ENCODE measurements at regions not wholly inside any gene's neighbourhood (a gene's known extent, or its start where the extent isn't known, plus 50 kb on each side); places are given as distances from the start of the nearest gene placed in this dataset.
"Not testable (repeated sequence)": the region's sequence is repeated elsewhere in the genome, so short reads cannot be mapped to it uniquely, and the experiment has no call there.

- no peak for DNase-seq
Observed at GRCh38 chr4:25981749-25982148, 67.7 kb downstream of the SMIM20 start.

DNA sequence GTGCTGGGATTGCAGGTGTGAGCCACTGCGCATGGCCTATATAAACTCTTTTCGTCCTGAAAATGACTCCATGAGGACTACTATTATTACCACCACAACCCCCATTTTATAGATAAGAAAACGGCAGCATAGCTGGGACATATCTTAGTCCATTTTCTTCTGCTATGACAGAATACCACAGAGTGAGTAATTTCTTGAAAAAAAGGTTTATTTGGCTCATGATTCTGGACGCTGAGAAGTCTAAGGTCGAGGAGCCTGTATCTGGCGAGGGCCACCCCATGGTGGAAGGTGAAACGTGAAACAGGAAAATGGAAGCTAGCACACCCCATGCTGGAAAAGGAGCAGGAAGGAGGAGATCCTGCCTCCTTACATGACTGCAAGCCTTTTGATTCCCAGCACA is 68.9 kb downstream of the SMIM20 start:
- DNase-seq, result no peak

- peak in 1 of 2 donors; percentile 18 for DNase-seq
Observed at GRCh38 chr4:25984266-25984665, 70.2 kb downstream of the SMIM20 start.

- no peak for DNase-seq
Observed at GRCh38 chr4:25984796-25985195, 70.8 kb downstream of the SMIM20 start.

- no peak for DNase-seq
Observed at GRCh38 chr4:25986807-25987206, 72.8 kb downstream of the SMIM20 start.

DNA sequence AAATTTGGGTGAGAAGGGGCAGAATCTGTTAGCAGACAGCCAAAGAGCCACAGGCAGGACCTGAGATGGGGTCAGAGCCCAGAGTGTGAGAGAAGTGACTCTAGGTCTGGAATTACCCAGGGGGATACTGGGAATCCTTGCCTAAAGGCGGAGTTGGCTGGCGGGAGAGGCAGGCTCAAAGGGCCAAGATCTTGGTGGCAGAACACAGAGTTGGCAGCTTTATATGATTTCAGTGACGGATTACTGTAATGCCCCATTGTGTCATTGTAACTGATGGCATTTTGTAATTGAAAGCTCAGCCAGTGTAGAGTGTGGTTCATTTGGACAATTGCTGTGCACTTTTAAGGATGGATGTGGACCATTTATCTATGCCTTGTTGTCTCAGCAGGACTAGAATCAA is 77.3 kb downstream of the SMIM20 start:
- DNase-seq, result no peak

DNA sequence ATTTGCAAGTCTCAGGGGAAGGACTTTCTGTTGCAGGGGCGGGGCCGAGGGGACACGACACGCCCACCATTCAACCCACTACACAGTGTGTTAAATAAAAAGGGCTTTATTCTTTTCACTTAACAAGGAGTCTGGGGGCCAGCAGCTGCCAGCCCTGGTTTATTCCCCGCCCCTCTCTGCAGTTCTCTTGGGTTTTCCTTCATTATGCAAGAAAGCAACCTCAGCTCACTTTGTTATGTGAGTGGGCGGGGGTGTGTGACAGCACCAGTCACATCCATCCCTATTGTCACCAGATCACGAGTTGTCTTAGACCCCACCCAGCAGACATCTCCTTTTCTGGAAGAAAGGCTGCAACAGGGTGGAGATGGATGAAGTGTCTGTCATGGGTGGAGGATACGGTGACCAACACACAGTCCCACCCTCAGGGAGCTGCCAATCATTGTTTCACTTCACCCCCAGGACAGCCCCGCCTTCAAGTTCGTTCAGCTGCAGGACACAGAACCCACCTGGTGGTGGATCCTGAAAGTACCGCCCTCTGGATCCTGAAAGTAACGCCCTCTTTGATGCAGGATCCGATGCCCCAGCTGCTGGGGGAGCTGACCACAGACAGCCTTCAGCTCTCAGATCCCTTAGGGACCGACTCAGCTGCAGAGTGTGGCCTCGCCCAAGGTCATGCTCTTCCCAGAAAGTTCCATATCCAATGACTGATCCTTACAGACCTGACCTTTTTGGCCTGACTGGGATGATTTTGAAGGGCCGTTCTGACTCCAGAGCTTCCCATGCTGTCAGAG is 79.6 kb downstream of the SMIM20 start:
- DNase-seq, result peak; percentile 93 to 96

DNA sequence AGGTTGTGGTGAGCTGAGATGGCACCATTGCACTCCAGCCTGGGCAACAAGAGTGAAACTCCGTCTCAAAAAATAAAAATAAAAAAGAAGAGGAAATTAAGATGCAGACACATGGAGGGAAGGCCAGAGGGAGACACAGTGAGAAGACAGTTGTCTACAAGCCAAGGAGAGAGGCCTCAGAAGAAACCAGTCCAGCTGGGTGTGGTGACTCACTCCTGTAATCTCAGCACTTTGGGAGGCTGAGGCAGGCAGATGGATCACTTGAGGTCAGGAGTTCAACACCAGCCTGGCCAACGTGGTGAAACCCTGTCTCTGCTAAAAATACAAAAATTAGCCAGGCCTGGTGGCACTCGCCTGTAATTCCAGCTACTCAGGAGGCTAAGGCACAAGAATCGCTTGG is 80.6 kb downstream of the SMIM20 start:
- not testable (repeated sequence) for DNase-seq

GRCh38 chr4:26000274-26000950 is 86.4 kb downstream of the SMIM20 start:
- DNase-seq, result peak in 1 of 2 donors; percentile 37

DNA sequence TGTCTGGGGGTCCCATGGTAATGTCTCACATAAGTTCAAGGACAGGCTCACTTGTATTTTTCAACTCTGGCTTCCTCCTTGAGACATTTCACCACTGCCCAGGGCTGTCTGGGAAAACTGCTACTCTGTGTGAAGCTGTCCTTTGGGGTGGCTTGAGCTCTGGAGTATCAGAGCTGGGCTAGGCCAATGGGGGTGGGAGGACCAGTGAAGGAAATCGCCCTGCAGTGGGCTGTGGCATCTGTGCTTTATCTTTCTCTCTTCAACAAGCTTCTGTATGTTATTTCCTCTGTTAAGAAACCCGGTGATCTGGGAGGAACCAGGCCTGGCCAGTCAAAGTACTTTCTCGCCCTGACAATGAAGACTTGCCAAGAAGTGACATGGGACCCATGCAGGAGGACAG is 87.4 kb downstream of the SMIM20 start:
- peak in 1 of 2 donors; percentile 24 for DNase-seq

DNA sequence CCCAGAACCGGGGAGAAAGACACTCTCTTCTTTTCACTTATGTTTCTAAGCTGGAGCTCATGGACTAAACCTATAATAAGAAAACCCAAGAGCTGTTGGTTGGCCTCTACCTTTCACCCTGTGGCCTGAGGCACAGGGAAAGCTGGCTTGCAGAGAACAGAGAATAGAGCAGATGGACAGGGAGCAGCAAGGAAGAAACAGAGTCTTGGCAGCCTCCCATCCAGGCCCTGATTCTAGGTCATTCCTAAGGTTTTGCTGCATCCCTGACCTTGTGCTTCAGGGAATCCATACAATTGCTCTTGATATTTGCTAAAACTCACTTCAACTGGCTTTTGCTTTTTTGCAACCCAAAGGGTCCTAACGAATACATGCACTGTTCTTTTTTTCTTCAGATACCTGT is 87.8 kb downstream of the SMIM20 start:
- no peak for DNase-seq

- no peak for DNase-seq
Observed at GRCh38 chr4:26003056-26003455, 89.0 kb downstream of the SMIM20 start.

DNA sequence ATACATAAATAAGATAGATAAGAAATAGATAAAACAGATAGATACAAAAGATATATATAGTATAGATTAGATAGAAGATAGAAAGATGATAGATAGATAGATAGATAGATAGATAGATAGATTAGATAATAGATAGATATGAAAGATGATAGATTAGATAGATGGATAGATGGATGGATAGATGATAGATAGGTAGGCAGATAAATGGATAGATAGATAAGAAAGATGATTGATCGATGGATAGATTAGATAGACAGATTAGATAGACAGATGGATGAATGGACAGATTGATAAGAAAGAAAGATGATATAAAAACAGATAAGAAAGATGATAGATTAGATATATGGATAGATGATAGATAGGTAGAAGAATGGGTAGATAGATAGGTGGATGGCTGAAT is 90.3 kb downstream of the SMIM20 start:
- no peak for DNase-seq

DNA sequence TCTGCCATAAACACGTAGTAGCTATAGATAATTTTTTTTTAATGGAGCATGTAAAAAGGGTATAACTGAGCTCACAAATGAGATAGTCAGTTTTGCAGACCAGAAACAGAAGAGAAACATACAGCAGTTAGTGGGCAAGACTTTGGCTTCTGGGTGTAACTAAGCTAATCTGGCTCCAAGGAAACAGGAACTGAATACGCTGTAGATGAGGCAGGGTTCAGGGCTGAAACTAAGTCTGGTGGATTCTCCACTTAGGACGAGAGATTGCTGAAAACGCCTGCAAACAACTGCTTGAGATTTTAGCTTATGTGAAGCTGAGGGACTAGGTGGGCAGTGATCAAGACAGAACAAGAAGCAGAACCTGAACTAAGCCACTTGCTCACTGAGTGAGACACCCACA is 91.7 kb downstream of the SMIM20 start:
- DNase-seq, result no peak

- DNase-seq, result no peak
Observed at GRCh38 chr4:26008737-26009136, 94.7 kb downstream of the SMIM20 start.

DNA sequence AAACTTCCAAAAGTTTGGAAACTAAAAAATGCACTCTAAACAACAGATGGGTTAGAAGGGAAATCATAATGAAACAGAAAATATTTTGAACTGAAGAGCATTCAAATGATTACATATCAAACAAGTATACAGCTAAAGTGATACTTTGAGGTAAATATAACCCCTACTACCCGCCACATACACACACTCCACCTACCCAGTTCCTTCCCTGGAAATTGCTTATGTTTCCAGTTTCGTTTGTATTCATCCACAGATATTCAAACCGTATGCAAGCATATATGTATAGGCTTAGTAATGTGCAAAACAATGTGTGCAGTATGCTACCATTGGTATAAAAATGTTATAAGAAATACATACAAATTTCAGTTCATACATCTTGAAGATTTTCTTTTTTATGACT is 95.5 kb downstream of the SMIM20 start:
- DNase-seq, result no peak

GRCh38 chr4:26010304-26010703 is 96.3 kb downstream of the SMIM20 start:
- DNase-seq, result no peak

GRCh38 chr4:26013629-26014028 is 99.6 kb downstream of the SMIM20 start:
- peak; percentile 45 to 69 for DNase-seq

GRCh38 chr4:26015133-26015651 is 101.2 kb downstream of the SMIM20 start:
- DNase-seq, result no peak

DNA sequence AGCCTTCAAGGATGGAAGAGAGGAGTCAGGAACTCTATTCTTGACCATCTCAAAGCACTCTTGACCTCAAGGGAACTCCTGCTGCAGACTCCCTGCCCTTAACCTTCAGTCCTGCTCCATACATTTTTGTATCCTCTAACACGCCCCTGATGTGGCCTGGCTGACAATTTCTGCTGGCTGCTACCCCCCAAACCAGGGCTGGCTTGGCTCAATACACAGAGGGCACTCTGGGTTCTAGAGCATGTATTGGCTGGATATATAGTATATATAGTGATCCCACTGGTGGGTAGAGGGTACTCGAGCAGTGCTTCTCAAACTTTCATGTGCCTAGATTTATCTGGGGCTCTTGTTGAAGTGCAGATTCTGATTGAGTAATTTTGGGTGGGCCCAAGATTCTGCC is 101.9 kb downstream of the SMIM20 start:
- DNase-seq, result no peak

DNA sequence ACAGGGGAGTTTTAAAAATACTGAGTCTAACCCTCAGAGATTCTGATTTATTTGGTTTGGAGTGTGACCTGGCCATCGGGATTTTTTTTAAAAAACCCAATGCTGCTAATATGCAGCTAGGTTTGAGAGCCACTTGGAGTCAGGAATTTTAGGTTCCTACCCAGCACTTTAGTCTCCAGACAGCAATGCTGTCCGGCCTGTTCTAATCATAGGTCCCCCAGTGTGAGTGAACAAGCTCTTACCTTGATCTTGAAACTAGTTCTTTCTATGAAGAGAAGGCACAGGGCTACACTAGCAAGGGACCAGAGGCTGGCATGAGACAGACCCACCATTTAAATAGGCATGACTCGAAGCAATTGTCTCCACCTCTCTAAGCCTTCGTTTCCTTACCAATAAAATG is 103.5 kb downstream of the SMIM20 start:
- DNase-seq, result no peak

DNA sequence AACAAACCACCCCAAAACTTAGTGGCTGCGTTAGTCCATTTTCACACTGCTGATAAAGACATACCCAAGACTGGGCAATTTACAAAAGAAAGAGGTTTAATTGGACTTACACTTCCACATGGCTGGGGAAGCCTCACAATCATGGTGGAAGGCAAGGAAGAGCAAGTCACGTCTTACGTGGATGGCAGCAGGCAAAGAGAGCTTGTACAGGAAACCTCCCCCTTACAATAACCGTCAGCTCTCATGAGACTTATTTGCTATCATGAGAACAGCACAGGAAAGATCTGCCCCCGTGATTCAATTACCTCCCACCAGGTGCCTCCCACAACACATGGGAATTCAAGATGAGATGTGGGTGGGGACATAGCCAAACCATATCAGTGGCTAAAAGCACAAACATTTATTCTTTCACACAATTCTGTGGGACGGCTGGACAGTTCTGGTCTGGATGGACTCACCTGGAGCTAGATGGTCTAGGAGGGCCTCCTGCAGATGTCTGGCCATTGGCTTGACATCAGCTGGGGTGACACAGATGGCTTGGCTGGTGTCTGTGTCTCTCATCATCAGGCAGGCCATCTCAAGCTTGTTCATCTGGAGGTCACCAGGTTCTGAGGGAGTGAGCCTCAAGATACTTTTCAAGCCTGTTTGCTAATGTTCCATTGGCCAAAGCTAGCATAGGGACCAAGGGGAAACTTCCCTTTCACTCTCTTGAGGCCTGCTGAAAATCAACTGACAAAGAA is 104.1 kb downstream of the SMIM20 start:
- DNase-seq, result not testable (repeated sequence)

DNA sequence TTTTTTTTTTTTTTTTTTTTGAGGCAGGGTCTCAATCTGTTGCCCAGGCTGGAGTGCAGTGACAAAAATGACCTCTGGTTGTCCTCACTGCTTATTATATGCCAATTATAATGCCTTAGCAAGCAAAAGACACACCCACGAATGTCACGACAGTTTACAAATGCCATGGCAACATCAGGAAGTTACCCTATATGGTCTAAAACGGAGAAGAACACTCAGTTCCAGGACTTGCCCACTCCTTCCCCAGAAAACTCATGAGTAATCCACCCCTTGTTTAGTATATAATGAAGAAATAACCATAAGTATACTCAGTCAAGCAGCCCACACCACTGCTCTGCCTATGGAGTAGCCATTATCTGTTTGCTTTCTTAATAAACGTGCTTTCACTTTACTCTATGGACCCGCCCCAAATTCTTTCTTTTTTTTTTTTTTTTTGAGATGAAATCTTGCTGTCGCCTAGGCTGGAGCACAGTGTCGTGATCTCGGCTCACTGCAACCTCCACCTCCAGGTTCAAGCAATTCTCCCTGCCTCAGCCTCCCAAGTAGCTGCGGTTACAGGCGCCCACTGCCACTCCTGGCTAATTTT is 106.2 kb downstream of the SMIM20 start:
- DNase-seq, result peak; percentile 92 to 98
